BE2C (cell line): ENCODE measurements at regions not wholly inside any gene's neighbourhood (a gene's known extent, or its start where the extent isn't known, plus 50 kb on each side); places are given as distances from the start of the nearest gene placed in this dataset.

Experiments
- DNase-seq: peaks from one replicate; pipeline ENCODE4 v3.0.0-alpha.2; 2020
- H3K27me3 ChIP-seq: fragments of 250-450 bp; sonication (Bioruptor Pico); 2 replicates; pipeline ENCODE4 v1.5.1; 2020; ENCODE audit warnings: mild to moderate bottlenecking
- H3K36me3 ChIP-seq: fragments of 250-450 bp; sonication (Bioruptor Pico); 2 replicates; pipeline ENCODE4 v1.5.1; 2020; ENCODE audit warnings: mild to moderate bottlenecking
- H3K4me1 ChIP-seq: fragments of 250-450 bp; sonication (Bioruptor Pico); 2 replicates; pipeline ENCODE4 v1.5.1; 2020
- H3K4me3 ChIP-seq: 2 replicates; pipeline ENCODE4 v1.5.1; 2011; ENCODE audit warnings: low read depth, low read length
- H3K9me3 ChIP-seq: fragments of 250-450 bp; sonication (Bioruptor Pico); 2 replicates; pipeline ENCODE4 v1.5.1; 2020
- CTCF ChIP-seq: IDR thresholded peaks from 2 replicates; pipeline ENCODE4 v1.5.1; 2012; ENCODE audit warnings: mild to moderate bottlenecking, low read depth, low read length

DNA sequence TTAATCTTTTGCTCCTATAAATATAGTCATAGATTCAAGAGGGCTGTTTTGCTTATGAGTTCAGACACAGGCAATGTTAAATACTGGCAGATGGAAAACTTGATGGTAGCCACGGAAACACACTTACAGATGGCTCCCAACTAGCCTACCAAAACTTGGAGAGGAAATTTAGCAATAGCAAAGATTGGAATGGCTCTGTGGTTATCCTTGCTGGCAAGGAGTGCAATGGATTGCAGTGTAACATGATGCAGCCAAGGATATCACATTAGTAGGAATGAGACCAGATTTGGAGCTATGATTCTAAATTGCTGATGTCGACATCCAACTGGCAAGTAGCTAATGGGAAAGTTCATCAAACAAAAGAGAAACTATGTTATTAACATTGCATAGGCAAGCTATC, 791.0 kb upstream of the DIAPH2 start:
- Histone ChIP-seq H3K36me3 (no peaks in the 10 kb centered on the region), H3K9me3 (no peaks in the 10 kb centered on the region), H3K4me1 (no peaks in the 10 kb centered on the region), H3K4me3 (no peak overlapping the region), H3K27me3 (no peaks in the 10 kb centered on the region)
- TF ChIP-seq CTCF = no peak
- no peak for DNase-seq

GRCh38 chrX:95903490-95903889, 781.2 kb upstream of the DIAPH2 start:
- Histone ChIP-seq H3K4me3 (no peak overlapping the region), H3K27me3 (no peaks in the 10 kb centered on the region), H3K4me1 (no peaks in the 10 kb centered on the region), H3K36me3 (no peaks in the 10 kb centered on the region), H3K9me3 (no peaks in the 10 kb centered on the region)
- no peak for TF ChIP-seq CTCF
- DNase-seq = no peak

- no peaks in the 10 kb centered on the region for H3K9me3 ChIP-seq
- H3K4me3 ChIP-seq = no peak overlapping the region
- DNase-seq = no peak
- H3K4me1 ChIP-seq = no peaks in the 10 kb centered on the region
- TF ChIP-seq CTCF = no peak
- H3K36me3 ChIP-seq = no peaks in the 10 kb centered on the region
- no peaks in the 10 kb centered on the region for H3K27me3 ChIP-seq
Measured at GRCh38 chrX:95903975-95904374, 780.7 kb upstream of the DIAPH2 start.

- Histone ChIP-seq H3K36me3 (no peaks in the 10 kb centered on the region), H3K4me3 (no peak overlapping the region), H3K4me1 (no peaks in the 10 kb centered on the region), H3K27me3 (no peaks in the 10 kb centered on the region), H3K9me3 (no peaks in the 10 kb centered on the region)
- no peak for TF ChIP-seq CTCF
- no peak for DNase-seq
Measured at GRCh38 chrX:95907081-95907480, 777.6 kb upstream of the DIAPH2 start.

DNA sequence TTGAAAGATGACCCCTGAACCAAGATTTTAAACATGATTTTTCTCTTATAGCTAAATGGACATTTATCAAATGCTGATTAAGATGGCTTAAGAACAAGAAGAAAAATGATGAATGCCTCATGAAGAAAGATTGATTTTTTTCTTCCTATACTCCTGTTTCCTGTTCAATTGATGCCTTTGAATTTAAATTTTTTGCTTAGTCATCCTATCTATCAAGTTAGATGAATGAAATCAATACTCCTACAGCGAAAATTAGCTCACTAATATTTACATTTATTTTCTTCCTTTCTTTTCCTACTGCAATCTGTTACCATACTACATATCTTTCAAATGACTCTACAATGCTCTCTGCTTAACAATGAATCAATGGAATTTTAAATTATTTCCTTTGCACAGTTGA, 773.6 kb upstream of the DIAPH2 start:
- H3K36me3 ChIP-seq = no peaks in the 10 kb centered on the region
- TF ChIP-seq CTCF = no peak

GRCh38 chrX:95919605-95920004, 765.0 kb upstream of the DIAPH2 start:
- H3K4me1 ChIP-seq = no peaks in the 10 kb centered on the region

More for the DNA sequence above, 773.6 kb upstream of the DIAPH2 start:
- Histone ChIP-seq H3K9me3 (no peaks in the 10 kb centered on the region), H3K4me1 (no peaks in the 10 kb centered on the region), H3K27me3 (no peaks in the 10 kb centered on the region), H3K4me3 (no peak overlapping the region)
- no peak for DNase-seq

More at GRCh38 chrX:95919605-95920004, 765.0 kb upstream of the DIAPH2 start:
- TF ChIP-seq CTCF = no peak
- no peaks in the 10 kb centered on the region for H3K36me3 ChIP-seq
- H3K4me3 ChIP-seq = no peak overlapping the region
- no peaks in the 10 kb centered on the region for H3K27me3 ChIP-seq
- H3K9me3 ChIP-seq = no peaks in the 10 kb centered on the region
- DNase-seq = no peak
